GM12878 (cell line): ENCODE measurements at regions not wholly inside any gene's neighbourhood (a gene's known extent, or its start where the extent isn't known, plus 50 kb on each side); places are given as distances from the start of the nearest gene placed in this dataset.

Experiments
- ATAC-seq: fragments of 200-7000 bp; cut with Tn5 transposase; 3 replicates; pipeline ENCODE4 v1.9.1; 2020; ENCODE audit warnings: mild to moderate bottlenecking, moderate library complexity
- BruUV-seq: library from RNA; stranded (reverse); fragments of 400-500 nt; replicated peaks from 2 replicates; lab custom pipeline; 2021; lab: Mats Ljungman, UMichigan
- CTCF ChIA-PET: fragments of 300-600 bp; sonication (Branson Sonifier 250); formaldehyde crosslinking; extraction: SDS; loops from one replicate; lab custom pipeline; 2021; ENCODE audit warnings: inconsistent platforms; lab: Yijun Ruan, JAX
- POLR2A ChIA-PET: fragments of 350-600 bp; formaldehyde crosslinking; extraction: SDS; loops from one replicate; lab custom pipeline; 2021; ENCODE audit warnings: inconsistent platforms; lab: Charles Lee
- RAD21 ChIA-PET: fragments of 300-600 bp; sonication (Branson Sonifier 250); formaldehyde crosslinking; loops from one replicate; lab custom pipeline; 2023; ENCODE audit warnings: antibody characterized with exemption; ENCODE audit not compliant: unreplicated experiment; lab: Charles Lee
- SMC1A ChIA-PET: fragments of 300-600 bp; sonication (Branson Sonifier 250); formaldehyde crosslinking; loops from one replicate; lab custom pipeline; 2023; ENCODE audit not compliant: unreplicated experiment, uncharacterized antibody; lab: Charles Lee
- DNase-seq: peaks from one replicate; pipeline ENCODE4 v3.0.0-alpha.2; 2011; ENCODE audit warnings: low read depth, low spot score
- FAIRE-seq: peaks from 3 replicates; lab custom pipeline; 2011; peaks lifted over from hg19 to GRCh38; lab: Jason Lieb, UNC
- H2AFZ ChIP-seq: 2 replicates; pipeline ENCODE4 v1.6.0; 2011; ENCODE audit warnings: low read depth, low read length, control low read depth; ENCODE audit not compliant: control insufficient read depth
- H3K27ac ChIP-seq: 2 replicates; pipeline ENCODE4 v1.5.1; 2011; ENCODE audit warnings: control low read depth; ENCODE audit not compliant: control insufficient read depth, insufficient read depth
- H3K27me3 ChIP-seq, 2 experiments: replicated peaks in 1 of 2; 2 replicates each; pipeline versions ENCODE4 v1.6.0 to v1.6.1; 2011; ENCODE audit warnings: low read length in 1 of 2; ENCODE audit not compliant: control insufficient read depth in 2 of 2, insufficient read depth in 2 of 2
- H3K36me3 ChIP-seq, 2 experiments: 2 replicates each; pipeline ENCODE4 v1.5.1; 2011; ENCODE audit warnings: low read length in 1 of 2; ENCODE audit not compliant: control insufficient read depth in 2 of 2, insufficient read depth in 2 of 2
- H3K4me1 ChIP-seq: 2 replicates; pipeline ENCODE4 v1.6.1; 2011; ENCODE audit warnings: mild to moderate bottlenecking, low read length, moderate library complexity, mixed read lengths; ENCODE audit not compliant: control insufficient read depth, insufficient read depth
- H3K4me2 ChIP-seq: 2 replicates; pipeline ENCODE4 v1.6.0; 2011; ENCODE audit warnings: control low read depth; ENCODE audit not compliant: control insufficient read depth, insufficient read depth
- H3K4me3 ChIP-seq: fragments of 200-600 bp; sonication (generic); 2 replicates; pipeline ENCODE4 v1.5.1; 2016
- H3K79me2 ChIP-seq: 2 replicates; pipeline ENCODE4 v1.6.0; 2011; ENCODE audit warnings: low read length; ENCODE audit not compliant: control insufficient read depth, insufficient read depth
- H3K9ac ChIP-seq: 2 replicates; pipeline ENCODE4 v1.8.0; 2011; ENCODE audit warnings: low read length, control low read depth, mixed read lengths; ENCODE audit not compliant: control insufficient read depth, insufficient read depth
- H3K9me3 ChIP-seq: replicated peaks from 3 replicates; pipeline ENCODE4 v1.5.1; 2011; ENCODE audit warnings: mild to moderate bottlenecking, low read length; ENCODE audit not compliant: control insufficient read depth, insufficient read depth
- H4K20me1 ChIP-seq: 2 replicates; pipeline ENCODE4 v1.6.0; 2011; ENCODE audit not compliant: control insufficient read depth, insufficient read depth
- E2F8 ChIP-seq: fragments of 450-650 bp; IDR thresholded peaks from 2 replicates; pipeline ENCODE4 v1.6.1; 2018; ENCODE audit warnings: mild to moderate bottlenecking, low read depth, moderate library complexity; ENCODE audit not compliant: partially characterized antibody
- EGR1 ChIP-seq, 2 experiments: IDR thresholded peaks; 1 replicate in 1 of 2; 2 replicates in 1 of 2; pipeline ENCODE4 v1.6.1; 2011 to 2012; ENCODE audit warnings: low read depth in 2 of 2, low read length in 2 of 2, borderline replicate concordance in 1 of 2, mild to moderate bottlenecking in 1 of 2, moderate library complexity in 1 of 2
- HDAC2 ChIP-seq: fragments of 200-600 bp; sonication (generic); IDR thresholded peaks from 2 replicates; pipeline ENCODE4 v1.6.1; 2017
- IRF4 ChIP-seq: IDR thresholded peaks from 2 replicates; pipeline ENCODE4 v1.6.1; 2011; ENCODE audit warnings: low read depth, low read length
- JUND ChIP-seq: IDR thresholded peaks from 2 replicates; pipeline ENCODE4 v1.6.1; 2012; ENCODE audit warnings: low read depth, mild to moderate bottlenecking, low read length, improper control_type of control experiment, moderate library complexity
- PRDM15 ChIP-seq: fragments of 450-650 bp; formaldehyde crosslinking; IDR thresholded peaks from 2 replicates; pipeline ENCODE4 v1.4.0; 2020; ENCODE audit warnings: mild to moderate bottlenecking, moderate library complexity
- SREBF1 ChIP-seq: IDR thresholded peaks from 2 replicates; pipeline ENCODE4 v1.6.1; 2012; ENCODE audit warnings: mild to moderate bottlenecking, low read length
- TCF7 ChIP-seq: IDR thresholded peaks from 2 replicates; pipeline ENCODE4 v1.6.1; 2014; ENCODE audit warnings: antibody characterized with exemption, borderline replicate concordance
- ZBTB40 ChIP-seq: fragments of 450-650 bp; IDR thresholded peaks from 2 replicates; pipeline ENCODE4 v1.6.1; 2016; ENCODE audit warnings: mild to moderate bottlenecking, moderate library complexity, borderline replicate concordance
- WGBS: methylation state at CpG from one replicate; pipeline ENCODE4 v1.1.6; 2016; ENCODE audit warnings: low lambda C conversion rate; ENCODE audit not compliant: insufficient replicate concordance, insufficient coverage; ENCODE audit errors: missing lambda C conversion rate; 5-methylcytosine and 5-hydroxymethylcytosine counted together
- in situ Hi-C: fragments of 300-500 bp; cut with MboI; formaldehyde crosslinking; loops from 9 replicates; pipeline ENCODE4 v1.14.3; 2018; ENCODE audit warnings: mixed read lengths
- intact Hi-C: fragments of 100-400 bp; cut with micrococcal nuclease; formaldehyde crosslinking; loops from one replicate; pipeline ENCODE4 v1.14.2; 2022; ENCODE audit not compliant: unreplicated experiment

GRCh38 chr15:98385752-98386381 is 262.5 kb upstream of the IGF1R start (continued):
- TF ChIP-seq ZBTB40 = no peak
- no peak for TF ChIP-seq IRF4
- TF ChIP-seq HDAC2 = no peak

- ChIA-PET SMC1A (no interaction called here), POLR2A (no interaction called here), CTCF (no interaction called here), RAD21 (no interaction called here)
- H4K20me1 ChIP-seq = no peaks in the 10 kb centered on the region
- H3K27ac ChIP-seq = no peak overlapping the region
- no peak for DNase-seq
- no peaks in the 10 kb centered on the region for H3K27me3 ChIP-seq
- no peaks in the 10 kb centered on the region for H3K79me2 ChIP-seq
- FAIRE-seq = no peak
- no peaks in the 10 kb centered on the region for H3K4me1 ChIP-seq
- intact Hi-C loops = no loop called here
- 15% methylated on average over 8 of the region's 8 CpGs for WGBS
- no peak for ATAC-seq
- H3K9me3 ChIP-seq = no peaks in the 10 kb centered on the region
- no peak overlapping the region for H2AFZ ChIP-seq
- H3K4me3 ChIP-seq = no peak overlapping the region
- H3K4me2 ChIP-seq = no peak overlapping the region
- H3K36me3 ChIP-seq = no peaks in the 10 kb centered on the region
- in situ Hi-C loops = no loop called here
- no peak overlapping the region for H3K9ac ChIP-seq
- no TSS peak for BruUV-seq
- TF ChIP-seq EGR1 (IDR thresholded peaks at IDR 0.05; ENCODE audit: borderline replicate concordance in 1 of 2, low read depth in 2 of 2, low read length in 2 of 2) (no peak), E2F8 (no peak), SREBF1 (no peak), JUND (no peak), TCF7 (no peak), PRDM15 (CRISPR knock-in tag) (no peak)
Measured at GRCh38 chr15:98386561-98386960, 261.8 kb upstream of the IGF1R start.
